Activated CD4-positive, alpha-beta T cell treated with anti-CD3 and anti-CD28 coated beads, Interleukin-2, amount 50 U/mL, for 16 hours (primary cell): ENCODE measurements at regions not wholly inside any gene's neighbourhood (a gene's known extent, or its start where the extent isn't known, plus 50 kb on each side); places are given as distances from the start of the nearest gene placed in this dataset.

ENCODE experiments used
- DNase-seq: peaks from one replicate; pipeline ENCODE4 v3.0.0-alpha.2; 2020

DNA sequence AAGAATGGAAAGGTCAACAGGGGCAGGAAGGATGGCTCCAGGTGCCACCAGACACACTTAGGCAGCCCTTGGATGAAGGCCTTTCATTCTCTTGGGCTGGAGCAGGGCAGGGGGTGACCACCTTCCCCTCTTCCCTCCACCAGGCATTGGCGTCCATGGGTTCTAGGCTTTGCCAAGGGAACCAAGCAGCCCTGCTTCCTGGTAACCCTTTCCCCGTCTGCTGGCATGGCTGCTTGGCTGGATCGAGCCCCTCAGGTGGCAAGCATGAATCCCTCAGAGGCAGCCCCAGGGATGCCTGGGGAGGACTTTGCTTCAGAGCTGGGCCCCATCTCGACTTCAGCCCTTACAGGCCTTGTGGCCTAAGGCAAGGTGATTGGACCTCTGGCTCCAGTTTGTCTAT is 185.1 kb upstream of the SYT13 start:
- no peak for DNase-seq

DNA sequence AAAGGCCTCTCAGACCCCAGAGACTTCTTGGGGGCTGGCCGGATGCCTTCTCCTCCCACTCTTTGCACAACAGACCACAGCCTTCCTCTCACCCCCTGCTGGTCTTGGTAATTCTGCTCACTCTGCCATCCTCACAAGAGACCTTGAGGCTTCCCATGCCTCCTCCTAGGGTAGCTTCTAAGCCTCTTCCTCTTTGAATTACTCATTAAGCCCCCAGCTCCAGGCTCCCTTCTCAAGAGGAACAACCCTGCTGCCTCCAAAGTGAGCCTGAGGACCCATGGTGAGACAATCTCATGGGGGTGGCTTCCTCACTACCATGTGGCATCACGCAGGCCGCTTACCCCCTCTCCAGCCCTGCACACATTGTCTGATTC is 184.6 kb upstream of the SYT13 start:
- no peak for DNase-seq

DNA sequence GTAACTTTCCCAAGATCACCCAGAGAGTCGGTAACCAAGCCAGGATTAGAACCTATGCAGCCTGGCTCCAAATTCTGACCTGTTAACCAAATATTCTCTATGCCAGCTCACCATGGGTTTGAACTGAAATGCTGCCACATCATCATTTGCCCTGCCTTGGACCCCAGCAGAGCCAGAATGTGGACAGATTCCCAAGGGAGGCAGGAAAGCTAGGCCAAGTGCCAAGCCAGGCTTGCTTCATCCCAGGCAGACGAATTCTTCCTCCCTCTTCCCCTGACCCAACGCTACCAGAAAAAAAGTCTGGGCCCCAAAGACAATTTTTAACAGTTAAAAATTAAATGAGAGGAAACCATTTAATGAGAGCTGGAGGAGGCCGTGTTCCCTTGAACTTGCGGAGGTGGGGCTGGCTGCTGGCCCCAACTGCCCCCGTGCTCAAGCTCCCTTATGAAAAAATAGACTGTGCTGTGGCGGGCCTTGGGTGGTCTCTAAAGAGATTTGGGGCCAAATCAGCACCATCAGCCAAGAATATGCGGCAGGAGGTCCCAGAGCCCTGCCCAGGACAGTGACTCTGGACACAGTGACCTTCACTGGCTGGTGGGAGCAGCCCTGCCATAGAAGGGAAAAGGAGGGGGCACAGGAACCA is 184.1 kb upstream of the SYT13 start:
- DNase-seq = no peak

DNA sequence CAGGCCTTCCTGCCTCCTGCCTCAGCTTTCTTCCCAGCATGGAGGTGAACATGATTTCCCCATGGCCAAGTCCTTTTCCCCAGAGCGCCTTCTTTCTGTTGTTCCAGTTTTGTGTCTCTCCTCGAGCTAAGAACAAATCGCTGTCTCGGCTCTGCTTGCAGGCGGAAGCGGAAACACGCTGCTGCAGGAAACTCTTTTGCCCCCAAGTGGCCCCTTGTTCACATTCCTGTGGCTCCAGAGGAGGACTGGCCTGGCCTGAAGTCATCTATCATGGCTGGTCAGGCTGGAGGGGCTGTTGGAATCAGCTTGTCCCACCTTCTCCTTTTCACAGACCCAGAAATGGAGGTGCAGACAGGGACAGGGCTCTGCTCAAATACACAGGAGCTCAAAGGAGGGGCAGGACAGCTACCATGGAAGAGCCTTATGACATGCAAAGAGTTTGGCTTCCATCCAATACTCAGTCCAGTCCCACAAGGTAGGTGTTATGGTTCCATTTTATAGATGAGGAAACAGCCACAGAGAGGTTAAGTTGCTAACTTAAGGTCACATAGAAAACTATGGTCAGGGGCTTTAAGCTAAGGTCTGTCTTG is 182.2 kb upstream of the SYT13 start:
- no peak for DNase-seq

DNA sequence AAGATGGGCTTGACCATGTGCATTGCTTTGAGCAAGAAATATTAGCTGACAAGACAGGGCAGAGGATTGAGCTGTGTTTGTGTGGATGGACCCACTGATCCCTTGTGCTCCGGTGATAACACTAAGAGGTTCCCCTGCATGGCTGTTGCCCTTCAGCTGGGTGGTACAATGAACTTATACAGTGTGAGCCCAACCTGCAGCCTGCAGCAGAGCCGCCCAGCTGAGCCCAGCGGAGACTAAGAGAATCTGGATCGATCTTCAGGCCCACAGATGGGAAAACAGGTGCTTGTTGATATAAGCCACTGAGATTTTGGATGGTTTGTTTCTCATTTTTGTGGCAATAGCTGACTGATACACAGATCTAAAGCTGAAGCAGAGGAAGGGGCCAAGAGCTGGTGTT is 177.4 kb upstream of the SYT13 start:
- DNase-seq = no peak

DNA sequence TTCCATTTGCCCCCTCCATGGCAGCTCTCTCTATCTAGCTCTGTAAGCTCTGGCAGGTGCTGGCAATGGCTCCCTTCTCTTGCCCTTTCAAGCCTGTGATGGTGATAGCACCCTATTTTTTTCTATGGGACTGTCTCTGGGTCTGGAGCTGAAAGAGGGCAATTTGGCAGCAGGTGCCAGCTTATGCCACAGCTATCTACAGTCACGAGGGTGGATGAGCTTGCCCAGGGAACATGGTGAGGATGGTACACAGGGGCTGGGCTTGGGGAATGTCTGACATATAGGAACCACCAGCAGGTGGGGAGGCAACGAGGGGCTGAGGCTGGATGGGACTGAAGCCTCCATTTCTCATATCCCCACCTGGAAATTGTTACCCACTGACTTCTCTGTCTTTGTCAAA is 175.4 kb upstream of the SYT13 start:
- DNase-seq = no peak

DNA sequence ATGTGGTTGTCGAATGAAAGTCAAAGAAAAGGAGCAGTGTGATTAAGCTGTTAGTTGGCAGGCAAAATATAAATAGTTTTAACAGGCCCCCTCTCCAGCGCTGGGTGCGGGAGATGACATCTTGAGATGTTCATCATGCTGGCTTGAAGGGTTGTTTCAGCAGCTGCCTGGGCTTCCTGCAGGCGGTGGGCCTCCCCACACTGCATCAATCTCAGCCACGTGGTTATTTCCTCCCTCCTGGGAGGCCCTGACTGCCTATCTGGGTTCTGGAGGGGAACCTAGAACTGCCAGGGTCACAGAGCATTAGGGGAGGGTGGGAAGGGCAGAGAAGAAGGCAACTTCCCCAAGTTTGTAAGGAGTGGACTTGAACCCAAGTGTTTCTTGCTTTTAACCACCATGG is 173.3 kb upstream of the SYT13 start:
- DNase-seq = no peak

DNA sequence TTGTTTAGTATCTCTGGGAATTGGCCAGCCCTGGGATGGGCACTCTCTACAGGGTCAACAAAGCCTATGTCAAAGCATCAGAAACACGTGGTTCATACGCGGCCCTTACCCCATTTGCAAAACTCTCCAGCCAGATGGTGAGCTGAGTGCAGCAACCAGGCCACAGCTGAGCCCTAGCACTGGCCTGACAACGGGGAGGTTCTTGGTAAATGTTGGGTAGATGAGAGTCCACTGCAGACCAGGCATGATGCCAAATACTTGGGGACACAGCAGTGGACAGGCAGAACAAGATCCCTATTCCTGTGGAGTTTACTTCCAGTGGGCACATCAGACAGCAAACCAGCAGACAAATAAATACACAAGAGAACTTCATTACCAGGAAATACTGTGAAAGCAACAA is 172.1 kb upstream of the SYT13 start:
- DNase-seq = no peak

DNA sequence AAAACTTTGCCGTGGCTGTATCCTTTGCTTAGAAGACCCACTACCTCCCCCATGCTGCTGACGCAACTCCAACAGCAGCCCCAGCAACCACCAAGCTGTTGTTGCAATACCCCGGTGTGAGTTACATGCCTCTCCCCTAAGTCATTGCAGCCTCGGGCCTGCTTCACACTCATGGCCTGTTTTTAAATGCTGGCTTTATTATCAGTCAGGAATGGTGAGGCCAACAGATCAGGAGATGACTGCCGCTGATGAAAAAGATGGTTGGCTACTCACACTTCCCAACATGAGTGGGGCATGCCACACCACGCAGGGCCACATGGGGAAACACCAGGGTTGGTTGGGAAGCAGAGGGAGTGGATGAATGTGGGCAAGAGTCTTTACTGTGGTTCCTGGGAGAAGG is 171.5 kb upstream of the SYT13 start:
- DNase-seq = no peak

DNA sequence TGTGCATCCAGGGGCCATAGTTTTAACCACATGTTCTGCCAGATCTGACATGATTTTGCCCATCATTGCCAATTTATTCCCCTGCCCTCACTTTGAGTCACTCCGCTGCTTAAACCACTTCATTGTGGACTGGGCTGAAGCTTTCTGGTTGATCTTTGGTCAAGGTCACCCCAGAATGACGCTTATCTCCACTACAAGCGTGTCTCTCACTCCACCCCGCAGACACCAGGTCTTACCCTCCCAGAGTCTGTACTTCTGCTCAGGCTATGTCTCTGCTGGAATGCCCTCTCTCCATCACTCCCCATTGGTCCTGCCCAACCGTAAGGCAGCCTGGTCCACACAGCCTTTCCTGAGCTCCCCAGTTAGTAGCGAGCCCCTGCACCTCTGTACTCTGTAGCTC is 170.5 kb upstream of the SYT13 start:
- DNase-seq = no peak

DNA sequence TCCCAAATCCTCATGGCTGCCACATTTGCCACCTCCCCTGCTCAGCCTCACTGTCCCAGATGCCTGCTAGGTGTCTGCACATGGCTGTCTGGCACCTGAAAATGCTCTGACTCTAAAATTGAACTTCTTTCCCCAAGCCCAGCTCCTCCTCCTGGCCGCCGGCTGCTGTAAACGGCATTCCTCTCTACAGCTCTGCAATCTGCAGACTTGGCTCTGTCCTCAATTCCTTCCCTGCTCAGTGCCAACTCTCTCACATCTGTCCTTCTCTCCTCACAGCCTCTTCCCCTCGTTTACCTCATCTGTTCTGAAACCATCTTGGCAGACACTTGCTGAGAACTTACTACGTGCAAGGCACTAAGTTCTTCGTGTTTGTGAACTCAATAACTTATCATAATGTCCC is 169.4 kb upstream of the SYT13 start:
- DNase-seq = no peak

DNA sequence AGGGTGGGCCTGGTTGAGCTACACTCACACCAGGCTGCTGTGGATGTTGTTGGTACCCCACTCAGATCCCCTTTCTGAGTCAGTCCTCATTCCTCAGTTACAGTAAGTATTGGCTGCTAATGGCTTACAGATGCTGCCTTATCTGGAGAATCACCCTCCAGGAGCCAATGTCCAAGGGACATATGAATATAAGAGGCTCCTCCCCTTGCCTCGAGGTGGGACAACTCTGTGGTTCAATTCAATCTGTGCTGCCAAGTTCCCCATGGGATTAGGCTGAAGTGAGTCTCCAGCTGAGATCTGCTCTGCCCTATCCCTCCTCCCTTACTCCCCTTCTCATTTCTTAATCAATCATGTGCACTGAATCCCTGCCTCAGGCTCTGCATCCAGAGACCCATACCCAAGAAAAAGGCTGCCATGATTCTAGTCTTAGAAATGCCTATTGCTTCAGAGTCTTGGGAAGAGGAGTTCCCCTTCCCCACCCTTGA is 168.8 kb upstream of the SYT13 start:
- DNase-seq = no peak

DNA sequence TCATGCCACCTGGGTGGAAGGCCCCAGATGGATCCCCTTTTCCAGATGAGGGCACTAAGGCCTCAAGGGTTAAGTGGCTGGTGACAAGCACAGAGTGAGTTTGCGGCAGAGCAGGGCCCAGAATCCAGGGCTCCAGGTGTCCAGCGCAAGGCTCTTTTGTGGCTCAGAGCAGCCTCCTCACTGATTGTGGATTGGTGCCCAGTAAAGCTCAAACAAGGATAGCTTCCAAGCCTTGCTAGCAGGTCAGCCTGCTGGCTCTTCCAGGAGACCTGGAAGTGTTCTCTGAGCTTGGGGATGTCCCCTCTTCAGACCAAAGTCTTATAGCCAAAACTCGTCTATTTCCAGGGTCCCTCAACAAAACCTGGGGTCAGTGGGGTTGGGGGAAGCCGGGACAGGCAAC is 167.6 kb upstream of the SYT13 start:
- DNase-seq = no peak

DNA sequence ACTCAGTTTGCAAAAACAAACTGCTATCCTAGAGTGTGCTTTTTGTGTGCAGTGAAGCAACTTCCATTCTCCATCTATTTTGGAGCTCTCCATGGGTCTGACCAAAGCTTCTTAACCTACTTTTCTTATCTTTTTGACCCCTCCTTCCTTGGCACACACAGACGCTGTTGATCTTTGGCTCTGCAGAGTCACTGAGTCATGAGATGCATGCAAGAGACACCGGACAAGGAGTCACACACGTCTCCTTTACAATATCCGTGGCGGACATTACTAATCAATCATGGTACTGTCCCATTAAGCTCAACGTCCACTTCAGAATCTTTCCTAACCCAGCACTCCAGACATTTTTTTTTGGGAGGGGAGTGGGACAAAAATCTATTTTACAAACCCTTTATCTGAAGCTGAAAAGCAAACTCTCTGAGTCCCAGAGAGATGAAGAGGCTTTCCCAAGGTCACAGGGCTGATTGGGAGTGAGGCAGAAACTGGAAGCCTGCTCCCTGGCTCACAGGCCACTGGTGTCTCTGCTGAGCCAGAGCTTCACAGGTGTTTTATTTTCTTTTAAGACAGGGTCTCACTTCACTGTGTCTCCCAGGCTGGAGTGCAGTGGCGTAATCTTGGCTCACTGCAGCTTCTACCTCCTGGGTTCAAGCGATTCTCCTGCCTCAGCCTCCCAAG is 165.8 kb upstream of the SYT13 start:
- no peak for DNase-seq

DNA sequence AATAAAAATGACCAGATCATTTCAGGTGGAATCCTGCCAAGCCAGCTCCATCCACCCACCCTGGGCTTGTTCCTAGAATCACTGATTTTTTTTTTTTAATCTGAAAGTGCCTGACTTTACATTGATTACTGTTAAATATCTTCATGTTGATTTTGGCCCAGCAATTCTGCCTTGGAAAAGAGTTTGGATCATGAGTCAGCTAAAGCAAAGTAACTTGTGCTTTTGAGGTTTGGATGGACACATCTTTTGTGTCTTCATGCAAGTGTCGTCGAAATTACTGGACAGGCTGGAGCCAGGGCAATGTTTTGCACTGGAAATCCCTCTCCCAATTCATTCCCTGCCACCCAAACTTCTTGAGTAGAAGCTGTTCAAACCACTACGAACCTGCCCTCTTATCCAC is 164.0 kb upstream of the SYT13 start:
- no peak for DNase-seq

DNA sequence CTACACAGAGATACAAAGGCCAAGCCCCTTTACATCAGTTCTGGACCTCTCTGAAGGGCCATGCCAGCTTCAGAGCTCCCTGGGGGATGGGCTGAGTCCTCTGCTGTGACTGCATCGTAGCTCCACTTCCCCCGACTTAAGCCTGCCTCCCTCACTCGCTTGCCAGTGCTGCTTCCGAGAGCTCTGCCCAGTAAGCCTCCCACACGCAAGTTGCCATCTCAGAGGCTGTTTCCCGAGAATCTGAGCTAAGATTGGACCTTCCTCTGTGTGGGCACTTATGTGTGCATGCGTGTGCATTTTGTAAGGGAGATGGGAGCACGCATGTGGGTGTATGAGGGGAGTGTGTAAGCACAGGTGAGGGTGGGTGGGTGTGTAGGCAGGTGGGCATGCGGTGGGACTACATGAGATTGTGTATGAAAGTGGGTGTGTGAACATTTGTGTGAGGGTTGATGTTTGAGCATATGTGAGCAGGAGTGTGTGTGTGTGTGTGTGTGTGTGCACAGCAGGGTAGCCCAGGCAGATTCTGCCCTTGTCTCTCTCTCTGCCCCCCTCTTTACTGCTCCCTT is 163.0 kb upstream of the SYT13 start:
- DNase-seq = no peak

DNA sequence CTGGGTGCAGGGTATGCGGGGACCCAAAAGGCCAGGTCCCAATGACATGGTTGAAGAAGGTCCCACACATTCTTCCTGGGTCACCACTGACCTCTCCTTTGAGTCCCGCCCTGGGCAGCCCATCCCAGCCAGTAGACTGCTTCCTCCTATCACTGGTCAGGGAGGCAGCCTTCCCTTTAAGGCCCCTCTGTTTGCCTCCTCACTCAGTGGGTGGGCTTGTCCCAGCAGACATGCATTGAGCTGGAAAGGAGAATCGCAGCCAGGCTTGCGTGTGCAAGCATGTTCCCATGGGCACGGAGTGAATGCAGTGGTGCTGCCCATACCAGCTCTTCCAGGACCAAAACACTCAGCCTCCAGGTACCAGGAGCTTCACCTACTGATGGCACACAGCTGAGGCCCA is 162.4 kb upstream of the SYT13 start:
- DNase-seq = no peak

DNA sequence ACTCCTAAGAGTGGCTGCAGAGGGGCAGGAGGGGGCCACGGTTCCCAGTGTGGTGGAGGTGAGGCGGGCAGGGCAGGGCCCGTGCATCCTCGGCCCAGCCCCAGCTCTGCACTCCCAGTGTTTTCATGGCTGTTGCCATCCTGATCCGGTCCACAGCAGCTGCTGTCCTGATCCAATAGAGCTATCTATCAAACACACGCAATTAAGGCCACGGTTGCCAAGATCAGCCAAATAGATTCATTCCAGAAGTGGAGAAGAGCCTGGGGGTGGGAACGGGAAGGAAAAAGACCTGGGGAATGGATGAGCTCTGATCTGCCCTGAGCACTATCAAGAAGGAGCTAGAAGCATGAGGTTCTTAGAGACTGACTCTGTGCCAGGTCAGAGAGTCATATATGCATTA is 160.9 kb upstream of the SYT13 start:
- no peak for DNase-seq

DNA sequence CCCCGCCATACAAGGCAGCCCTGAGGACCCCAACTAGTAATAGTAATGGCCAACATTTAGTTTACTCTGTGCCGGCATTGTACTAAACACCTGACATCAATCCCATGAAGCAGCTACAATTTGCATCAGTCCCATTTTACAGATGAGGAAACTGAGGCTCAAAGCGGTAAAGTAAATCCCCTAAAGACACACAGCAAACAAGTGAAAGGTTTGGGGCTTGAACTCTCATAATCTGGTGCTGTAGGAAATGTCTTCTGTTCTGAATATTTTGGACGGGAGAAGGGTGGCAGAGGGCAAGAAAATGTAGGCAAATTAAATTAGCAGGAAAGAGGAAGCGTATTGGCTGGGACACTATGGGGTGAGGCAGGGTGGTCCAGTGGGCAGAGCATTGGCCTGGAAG is 160.3 kb upstream of the SYT13 start:
- no peak for DNase-seq

DNA sequence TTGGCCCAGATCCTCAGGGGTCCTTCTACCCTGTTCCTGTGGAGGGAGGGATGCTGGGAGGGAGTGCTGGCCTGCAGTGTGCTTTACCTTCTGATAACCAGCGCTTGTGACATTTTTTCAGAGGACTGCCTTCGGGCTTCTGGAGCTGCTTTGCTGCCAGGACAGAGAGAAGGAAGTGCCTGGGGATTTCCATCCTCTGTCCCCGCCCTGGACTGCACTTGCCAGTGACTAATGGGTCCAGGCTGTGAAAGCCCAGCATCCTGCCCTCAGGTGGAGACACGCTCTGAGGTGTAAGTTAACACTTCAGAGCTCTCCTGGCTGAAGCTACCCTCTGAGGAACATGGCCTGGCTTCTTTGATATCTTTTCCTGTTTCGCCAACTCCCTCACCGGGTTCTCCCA is 158.7 kb upstream of the SYT13 start:
- DNase-seq = peak; percentile 4

DNA sequence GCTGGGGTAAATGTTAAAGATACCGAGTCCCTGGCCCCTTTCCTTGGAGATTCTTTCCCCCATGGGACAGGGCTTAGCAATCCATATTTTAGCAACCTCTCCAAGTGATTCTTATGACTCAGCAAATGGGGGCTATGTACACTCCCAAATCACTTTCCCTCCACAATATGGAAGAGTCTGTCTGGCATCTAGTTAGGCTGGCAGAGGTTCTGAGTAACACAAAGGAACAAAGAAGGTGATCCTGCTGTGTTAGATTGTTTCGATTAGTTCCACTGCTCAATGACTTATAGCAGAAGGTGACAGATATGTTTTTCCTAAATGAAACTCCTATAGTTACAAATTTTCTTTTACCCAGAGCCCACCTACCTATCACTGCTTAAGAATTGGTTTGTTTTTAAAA is 154.0 kb upstream of the SYT13 start:
- DNase-seq = no peak

DNA sequence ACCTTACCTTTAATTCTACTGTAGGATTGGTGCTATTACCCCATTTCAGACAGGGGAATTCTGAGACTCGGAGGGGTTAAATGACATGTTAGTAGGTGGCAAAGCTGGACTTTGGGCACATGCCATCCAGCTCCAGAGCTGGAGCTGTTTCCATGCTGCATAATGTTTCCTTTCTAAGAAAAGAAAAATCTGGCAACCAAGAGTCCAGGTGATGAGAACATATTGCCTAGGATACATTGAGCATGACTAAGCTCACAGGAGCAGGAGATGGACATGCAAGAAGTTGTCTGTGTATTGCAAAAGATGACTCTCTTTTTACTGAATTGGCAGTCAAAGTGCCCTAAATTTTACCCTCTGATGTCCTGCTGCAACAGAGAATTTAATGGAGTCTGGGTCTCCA is 150.8 kb upstream of the SYT13 start:
- no peak for DNase-seq

DNA sequence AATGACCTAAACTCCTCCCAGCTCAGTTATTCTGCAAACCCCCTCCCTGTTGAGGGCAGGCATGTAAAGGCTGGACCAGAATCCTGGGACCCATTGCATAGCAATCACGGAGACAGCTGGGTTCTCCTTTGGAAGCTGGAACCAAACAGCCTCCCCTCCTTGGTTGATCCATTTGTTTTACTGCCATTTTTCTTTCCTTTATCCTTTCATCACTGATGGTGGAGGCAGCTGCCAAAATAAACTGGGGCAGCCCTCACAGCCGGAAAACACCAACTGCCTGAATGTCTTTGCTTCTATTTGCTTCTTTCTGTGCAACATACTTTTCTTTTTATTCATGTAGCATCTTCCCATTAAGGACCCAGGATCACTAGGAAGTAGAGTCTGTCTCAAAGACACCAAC is 150.0 kb upstream of the SYT13 start:
- DNase-seq = no peak

DNA sequence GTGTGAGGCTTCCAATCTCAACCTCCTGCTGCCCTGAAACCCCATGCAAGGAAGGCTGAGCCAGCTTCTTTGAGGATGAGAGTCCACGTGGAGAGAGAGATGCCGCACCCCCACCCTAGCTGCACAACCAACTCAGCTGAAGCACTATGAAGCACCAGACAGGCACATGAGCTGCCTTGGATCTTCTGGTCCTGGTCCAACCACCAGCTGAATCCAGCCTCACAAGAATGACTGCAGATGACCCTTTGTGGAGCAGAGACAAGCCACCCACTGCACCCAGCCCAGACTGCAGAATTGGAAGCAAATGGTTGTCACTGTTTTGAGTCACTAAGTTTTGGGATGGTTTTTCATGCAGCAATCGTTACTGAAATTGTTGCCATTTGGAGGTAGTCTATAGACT is 149.6 kb upstream of the SYT13 start:
- DNase-seq = no peak

DNA sequence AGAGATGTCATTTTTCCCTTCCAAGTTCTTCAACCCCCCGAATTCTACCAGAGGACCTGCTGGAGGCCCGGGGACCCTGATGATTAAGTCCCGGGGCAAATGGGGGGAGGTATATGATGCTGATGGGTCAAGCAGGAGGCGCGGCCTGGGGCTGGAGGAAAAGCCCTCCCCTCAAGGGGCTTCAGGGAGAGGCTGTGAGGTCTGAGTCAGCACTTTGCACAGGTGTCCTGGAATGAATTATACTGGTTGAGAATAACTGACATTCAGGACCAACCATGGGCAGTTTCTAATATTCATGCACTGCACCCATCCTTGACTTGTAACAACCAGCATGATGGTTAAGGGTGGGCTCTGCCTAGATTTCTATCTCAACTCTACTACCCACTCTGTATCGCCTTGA is 146.8 kb upstream of the SYT13 start:
- no peak for DNase-seq
